Astrocyte (in vitro differentiated cells and primary cell): ENCODE measurements at regions not wholly inside any gene's neighbourhood (a gene's known extent, or its start where the extent isn't known, plus 50 kb on each side); places are given as distances from the start of the nearest gene placed in this dataset.

Experiments used
- DNase-seq: peaks from one replicate; pipeline ENCODE4 v3.0.0-alpha.2; 2010; ENCODE audit warnings: low read depth
- FAIRE-seq: peaks from 2 replicates; lab custom pipeline; 2011; peaks lifted over from hg19 to GRCh38; lab: Jason Lieb, UNC
- H2AFZ ChIP-seq: 2 replicates; pipeline ENCODE4 v1.6.0; 2012; ENCODE audit warnings: low read depth, low read length, inconsistent platforms
- H3K27ac ChIP-seq: 2 replicates; pipeline ENCODE4 v1.5.1; 2011; ENCODE audit warnings: low read depth, low read length, inconsistent platforms
- H3K27me3 ChIP-seq: 2 replicates; pipeline ENCODE4 v1.6.0; 2011; ENCODE audit warnings: low read length, inconsistent platforms; ENCODE audit not compliant: insufficient read depth
- H3K36me3 ChIP-seq: 2 replicates; pipeline ENCODE4 v1.5.1; 2011; ENCODE audit warnings: low read length, inconsistent platforms; ENCODE audit not compliant: insufficient read depth
- H3K4me1 ChIP-seq: 2 replicates; pipeline ENCODE4 v1.5.1; 2011; ENCODE audit warnings: low read length, inconsistent platforms; ENCODE audit not compliant: insufficient read depth
- H3K4me2 ChIP-seq: 2 replicates; pipeline ENCODE4 v1.6.0; 2012; ENCODE audit warnings: low read length, inconsistent platforms
- H3K4me3 ChIP-seq: 2 replicates; pipeline ENCODE4 v1.5.1; 2011; ENCODE audit warnings: low read depth, mild to moderate bottlenecking, low read length, inconsistent platforms; ENCODE audit not compliant: insufficient read depth
- H3K79me2 ChIP-seq: 2 replicates; pipeline ENCODE4 v1.6.0; 2012; ENCODE audit warnings: mild to moderate bottlenecking, low read length, inconsistent platforms; ENCODE audit not compliant: insufficient read depth
- H3K9ac ChIP-seq: 2 replicates; pipeline ENCODE4 v1.6.0; 2012; ENCODE audit warnings: mild to moderate bottlenecking, low read length, inconsistent platforms
- H3K9me3 ChIP-seq: 2 replicates; pipeline ENCODE4 v1.5.1; 2012; ENCODE audit warnings: low read depth, mild to moderate bottlenecking, low read length, inconsistent platforms; ENCODE audit not compliant: insufficient read depth
- H4K20me1 ChIP-seq: 2 replicates; pipeline ENCODE4 v1.6.0; 2012; ENCODE audit warnings: low read length, inconsistent platforms; ENCODE audit not compliant: insufficient read depth
- H3K27ac Mint-ChIP-seq: one replicate; pipeline ENCODE4 v1.8.0; 2021; ENCODE audit warnings: mild to moderate bottlenecking, mixed read lengths; ENCODE audit not compliant: unreplicated experiment
- H3K27me3 Mint-ChIP-seq: one replicate; pipeline ENCODE4 v1.8.0; 2021; ENCODE audit warnings: low read depth, mixed read lengths; ENCODE audit not compliant: unreplicated experiment
- H3K36me3 Mint-ChIP-seq: one replicate; pipeline ENCODE4 v1.8.0; 2021; ENCODE audit warnings: low read depth, mixed read lengths; ENCODE audit not compliant: unreplicated experiment
- H3K4me1 Mint-ChIP-seq: one replicate; pipeline ENCODE4 v1.8.0; 2021; ENCODE audit warnings: low read depth, mixed read lengths; ENCODE audit not compliant: unreplicated experiment
- H3K4me3 Mint-ChIP-seq: one replicate; pipeline ENCODE4 v1.8.0; 2021; ENCODE audit warnings: mild to moderate bottlenecking, moderate library complexity, mixed read lengths; ENCODE audit not compliant: unreplicated experiment
- H3K9me3 Mint-ChIP-seq: one replicate; pipeline ENCODE4 v1.8.0; 2021; ENCODE audit warnings: mild to moderate bottlenecking, mixed read lengths; ENCODE audit not compliant: unreplicated experiment
- EZH2 ChIP-seq: IDR thresholded peaks from 2 replicates; pipeline ENCODE4 v1.6.1; 2012; ENCODE audit warnings: mild to moderate bottlenecking, low read length, inconsistent platforms; ENCODE audit not compliant: insufficient read depth
- TF ChIP-seq, protein P1 (sequence below): IDR thresholded peaks from 2 replicates; pipeline ENCODE4 v1.5.1; 2011; ENCODE audit warnings: low read depth, mild to moderate bottlenecking, inconsistent platforms, low read length, moderate library complexity; ENCODE audit not compliant: insufficient read depth

DNA sequence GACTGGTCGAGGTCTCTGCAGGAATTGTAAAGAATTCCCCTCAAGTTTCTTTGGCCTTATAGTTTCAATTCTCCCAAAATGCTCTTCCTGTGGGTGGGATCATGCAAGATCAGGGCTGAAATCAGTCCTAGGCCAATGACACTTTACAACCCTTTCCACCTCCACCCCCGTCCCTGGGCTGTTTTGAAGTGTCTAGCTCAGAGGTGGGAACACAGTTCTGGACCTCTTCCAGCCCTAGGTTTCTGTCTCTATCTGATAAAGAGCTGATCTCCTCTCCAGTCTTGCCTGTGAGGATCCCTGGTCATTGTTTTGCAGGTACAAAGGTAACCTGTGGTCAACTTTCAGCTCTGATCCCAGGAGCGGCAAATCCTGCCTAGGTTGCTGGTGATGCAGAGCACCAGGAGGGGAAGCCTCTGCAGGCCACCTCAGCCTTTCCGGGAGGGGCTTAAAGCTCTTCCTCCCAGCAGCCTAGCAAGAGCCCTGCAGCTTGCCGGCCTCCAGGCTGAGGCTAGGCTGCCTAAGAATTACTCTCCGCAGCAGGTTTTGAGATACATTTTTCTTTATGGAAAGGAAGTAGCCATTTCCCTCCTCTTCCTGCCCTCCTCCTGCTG lies 69.8 kb upstream of the WIPF1 start:
- no peak overlapping the region for H3K9ac ChIP-seq
- TF ChIP-seq, protein P1, sequence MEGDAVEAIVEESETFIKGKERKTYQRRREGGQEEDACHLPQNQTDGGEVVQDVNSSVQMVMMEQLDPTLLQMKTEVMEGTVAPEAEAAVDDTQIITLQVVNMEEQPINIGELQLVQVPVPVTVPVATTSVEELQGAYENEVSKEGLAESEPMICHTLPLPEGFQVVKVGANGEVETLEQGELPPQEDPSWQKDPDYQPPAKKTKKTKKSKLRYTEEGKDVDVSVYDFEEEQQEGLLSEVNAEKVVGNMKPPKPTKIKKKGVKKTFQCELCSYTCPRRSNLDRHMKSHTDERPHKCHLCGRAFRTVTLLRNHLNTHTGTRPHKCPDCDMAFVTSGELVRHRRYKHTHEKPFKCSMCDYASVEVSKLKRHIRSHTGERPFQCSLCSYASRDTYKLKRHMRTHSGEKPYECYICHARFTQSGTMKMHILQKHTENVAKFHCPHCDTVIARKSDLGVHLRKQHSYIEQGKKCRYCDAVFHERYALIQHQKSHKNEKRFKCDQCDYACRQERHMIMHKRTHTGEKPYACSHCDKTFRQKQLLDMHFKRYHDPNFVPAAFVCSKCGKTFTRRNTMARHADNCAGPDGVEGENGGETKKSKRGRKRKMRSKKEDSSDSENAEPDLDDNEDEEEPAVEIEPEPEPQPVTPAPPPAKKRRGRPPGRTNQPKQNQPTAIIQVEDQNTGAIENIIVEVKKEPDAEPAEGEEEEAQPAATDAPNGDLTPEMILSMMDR, result no peak
- no peak for TF ChIP-seq EZH2
- H3K27ac Mint-ChIP-seq, result no peak overlapping the region
- H3K9me3 Mint-ChIP-seq, result peaks cover 8% of the 10 kb centered on the region
- no peaks in the 10 kb centered on the region for H3K36me3 ChIP-seq
- DNase-seq, result no peak
- no peak overlapping the region for H3K27ac ChIP-seq
- peaks cover 8% of the 10 kb centered on the region for H3K4me1 ChIP-seq
- H3K27me3 ChIP-seq, result no peaks in the 10 kb centered on the region
- H3K9me3 ChIP-seq, result no peaks in the 10 kb centered on the region
- FAIRE-seq, result no peak
- peaks cover 33% of the 10 kb centered on the region for H4K20me1 ChIP-seq
- H3K4me1 Mint-ChIP-seq, result peaks cover 15% of the 10 kb centered on the region
- peaks cover 8% of the 10 kb centered on the region for H3K36me3 Mint-ChIP-seq
- no peak overlapping the region for H3K4me3 Mint-ChIP-seq
- peaks cover 9% of the 10 kb centered on the region for H3K79me2 ChIP-seq
- H3K27me3 Mint-ChIP-seq, result no peaks in the 10 kb centered on the region
- H3K4me2 ChIP-seq, result no peak overlapping the region
- no peak overlapping the region for H2AFZ ChIP-seq
- H3K4me3 ChIP-seq, result no peak overlapping the region

DNA sequence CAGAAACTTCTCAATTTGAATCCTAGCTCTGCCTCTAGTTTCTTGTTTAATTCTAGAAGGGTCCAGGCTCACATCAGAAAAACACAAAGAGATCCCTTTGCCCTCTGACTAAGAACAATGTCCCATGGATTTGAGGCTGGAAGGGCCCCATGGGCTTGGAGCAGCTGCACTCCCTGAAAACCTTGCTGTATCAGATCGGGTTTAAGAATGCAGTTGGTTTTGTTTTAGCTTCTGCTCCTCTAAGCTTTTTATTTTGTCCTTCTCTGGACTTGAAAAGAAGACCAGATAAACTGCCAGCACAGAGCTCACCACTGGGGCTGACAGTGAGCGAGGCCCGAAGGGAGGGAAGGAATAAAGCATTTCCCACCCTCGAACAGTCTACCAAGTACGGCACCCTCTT lies 69.2 kb upstream of the WIPF1 start:
- no peak for FAIRE-seq
- Histone ChIP-seq H3K9ac (no peak overlapping the region), H3K9me3 (no peaks in the 10 kb centered on the region), H2AFZ (no peak overlapping the region), H3K36me3 (no peaks in the 10 kb centered on the region), H4K20me1 (peaks cover 38% of the 10 kb centered on the region), H3K79me2 (peaks cover 12% of the 10 kb centered on the region), H3K4me3 (no peak overlapping the region), H3K4me1 (peaks cover 11% of the 10 kb centered on the region), H3K4me2 (no peak overlapping the region), H3K27me3 (no peaks in the 10 kb centered on the region), H3K27ac (no peak overlapping the region)
- no peak overlapping the region for H3K27ac Mint-ChIP-seq
- DNase-seq, result no peak
- peaks cover 18% of the 10 kb centered on the region for H3K4me1 Mint-ChIP-seq
- H3K27me3 Mint-ChIP-seq, result no peaks in the 10 kb centered on the region
- TF ChIP-seq, protein P1, result no peak
- no peak for TF ChIP-seq EZH2
- H3K9me3 Mint-ChIP-seq, result peaks cover 4% of the 10 kb centered on the region
- no peak overlapping the region for H3K4me3 Mint-ChIP-seq
- peaks cover 3% of the 10 kb centered on the region for H3K36me3 Mint-ChIP-seq

DNA sequence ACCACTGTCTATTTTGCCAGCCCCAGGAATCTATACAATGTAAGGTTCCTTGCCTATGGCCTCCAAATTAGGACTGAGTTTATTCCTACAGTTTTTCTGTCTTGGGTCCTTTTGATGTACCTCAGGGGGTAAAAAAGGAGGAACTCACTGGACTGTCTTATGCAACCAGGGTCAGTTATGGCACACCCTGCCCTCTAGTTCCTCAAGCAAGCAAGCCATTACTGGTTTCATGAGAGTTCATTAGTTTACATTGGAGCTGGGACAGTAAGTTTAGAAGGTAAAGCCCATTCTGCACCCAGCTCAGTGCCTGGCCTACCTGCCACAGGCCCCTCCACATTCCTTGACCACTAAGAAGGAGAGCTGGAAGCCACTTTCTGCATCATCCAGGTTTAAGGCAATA lies 68.7 kb upstream of the WIPF1 start:
- H3K79me2 ChIP-seq, result peaks cover 17% of the 10 kb centered on the region
- no peaks in the 10 kb centered on the region for H3K27me3 ChIP-seq
- no peak overlapping the region for H3K27ac ChIP-seq
- H3K36me3 ChIP-seq, result no peaks in the 10 kb centered on the region
- H4K20me1 ChIP-seq, result peaks cover 43% of the 10 kb centered on the region
- no peak overlapping the region for H3K9ac ChIP-seq
- Mint-ChIP-seq H3K27ac (no peak overlapping the region), H3K36me3 (peaks cover 4% of the 10 kb centered on the region), H3K27me3 (no peaks in the 10 kb centered on the region), H3K4me3 (no peak overlapping the region), H3K4me1 (peaks cover 18% of the 10 kb centered on the region), H3K9me3 (no peaks in the 10 kb centered on the region)
- DNase-seq (no peak), FAIRE-seq (no peak)
- no peaks in the 10 kb centered on the region for H3K9me3 ChIP-seq
- TF ChIP-seq, protein P1, result no peak
- no peak for TF ChIP-seq EZH2
- peaks cover 11% of the 10 kb centered on the region for H3K4me1 ChIP-seq
- H3K4me2 ChIP-seq, result no peak overlapping the region
- no peak overlapping the region for H3K4me3 ChIP-seq
- H2AFZ ChIP-seq, result no peak overlapping the region
